ENCODE measurements at regions not wholly inside any gene's neighbourhood (a gene's known extent, or its start where the extent isn't known, plus 50 kb on each side); places are given as distances from the start of the nearest gene placed in this dataset.

DNA sequence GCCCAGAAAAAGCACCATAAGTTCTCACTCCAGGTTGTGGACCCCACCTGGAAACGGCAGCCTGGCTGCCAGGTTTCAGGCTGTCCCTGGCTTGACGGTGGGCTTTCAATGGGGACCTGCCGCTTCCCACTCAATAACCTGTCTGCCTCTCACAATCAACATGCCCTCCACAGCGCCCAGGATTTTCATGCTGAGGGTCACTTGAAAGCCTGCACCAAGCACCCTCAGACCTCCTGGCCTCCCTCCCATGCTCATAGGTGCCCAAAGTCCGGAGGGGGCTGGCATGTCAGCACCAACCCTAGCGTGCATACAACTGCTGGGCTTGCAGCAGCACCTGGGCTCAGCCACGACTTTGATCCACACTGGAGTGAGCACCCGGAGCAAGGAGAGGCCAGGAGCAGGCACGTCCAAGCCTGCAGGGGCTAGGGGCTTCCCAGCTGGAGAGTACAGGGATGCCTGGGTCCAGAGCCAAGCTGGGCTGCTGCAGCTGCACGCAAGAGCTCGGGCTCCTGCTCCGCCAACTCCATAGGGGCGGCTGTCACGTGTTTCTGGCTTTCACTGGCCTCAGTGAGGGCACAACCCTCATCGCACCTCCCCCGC is 1214.3 kb upstream of the RAG2 start (continued):
- no peak for TF ChIP-seq PRDM15 (CRISPR knock-in tag; IDR thresholded peaks at IDR 0.05)
- TF ChIP-seq ATF3 (IDR thresholded peaks at IDR 0.05; ENCODE audit: borderline replicate concordance, extremely low read depth, low read depth, low read length) = no peak
- no peak for TF ChIP-seq WRNIP1 (IDR thresholded peaks at IDR 0.05; ENCODE audit: borderline replicate concordance, low read depth, low read length)
- TF ChIP-seq POLR2A (IDR thresholded peaks at IDR 0.05; ENCODE audit: low read depth, low read length) = no peak

GRCh38 chr11:37811349-37811748 is 1213.3 kb upstream of the RAG2 start:
- no peaks in the 10 kb centered on the region for H3K4me1 ChIP-seq (ENCODE audit: control insufficient read depth, insufficient read depth, low read length)
- ATAC-seq = no peak
- ChIA-PET POLR2A (no interaction called here), CTCF (no interaction called here), RAD21 (ENCODE audit: unreplicated experiment) (no interaction called here), SMC1A (ENCODE audit: uncharacterized antibody, unreplicated experiment) (no interaction called here)
- intact Hi-C loops (cut with micrococcal nuclease; ENCODE audit: unreplicated experiment) = no loop called here
- no peak for TF ChIP-seq NR2C1 (IDR thresholded peaks at IDR 0.05)
- no peak for TF ChIP-seq KDM1A (IDR thresholded peaks at IDR 0.05; ENCODE audit: borderline replicate concordance)
- no peak overlapping the region for H3K4me2 ChIP-seq (ENCODE audit: control insufficient read depth, insufficient read depth)
- no peak for DNase-seq (ENCODE audit: low read depth, low spot score)
- H3K4me3 ChIP-seq = no peak overlapping the region
- FAIRE-seq = no peak
- whole genome bisulfite sequencing (ENCODE audit: insufficient coverage, insufficient replicate concordance, low lambda C conversion rate, missing lambda C conversion rate) = 23% methylated on average over 6 of the region's 7 CpGs
- H3K9me3 ChIP-seq (replicated peaks; ENCODE audit: control insufficient read depth, insufficient read depth, low read length) = no peaks in the 10 kb centered on the region
- H3K27ac ChIP-seq (ENCODE audit: control insufficient read depth, insufficient read depth) = no peak overlapping the region
- no TSS peak for BruUV-seq (replicated peaks)
- H3K27me3 ChIP-seq (replicated peaks in 1 of 2; ENCODE audit: control insufficient read depth in 2 of 2, insufficient read depth in 2 of 2, low read length in 1 of 2) = no peaks in the 10 kb centered on the region
- no peak overlapping the region for H3K9ac ChIP-seq (ENCODE audit: control insufficient read depth, insufficient read depth, low read length)
- no peak overlapping the region for H2AFZ ChIP-seq (ENCODE audit: control insufficient read depth, low read depth, low read length)
- H4K20me1 ChIP-seq (ENCODE audit: control insufficient read depth, insufficient read depth) = no peaks in the 10 kb centered on the region
- in situ Hi-C loops (cut with MboI) = no loop called here
- no peaks in the 10 kb centered on the region for H3K79me2 ChIP-seq (ENCODE audit: control insufficient read depth, insufficient read depth, low read length)
- H3K36me3 ChIP-seq (ENCODE audit: control insufficient read depth in 2 of 2, insufficient read depth in 2 of 2, low read length in 1 of 2) = no peaks in the 10 kb centered on the region

Data from GM12878 (cell line).